Muscle of arm (tissue), 1 donor: ENCODE measurements at regions not wholly inside any gene's neighbourhood (a gene's known extent, or its start where the extent isn't known, plus 50 kb on each side); places are given as distances from the start of the nearest gene placed in this dataset.

ENCODE experiments used
- DNase-seq: peaks from one replicate; pipeline ENCODE4 v3.0.0-alpha.2; 2013

GRCh38 chr2:223522796-223523195 is 79.4 kb downstream of the SCG2 start:
- DNase-seq = no peak

- no peak for DNase-seq
These were observed 78.6 kb downstream of the SCG2 start for GRCh38 chr2:223523551-223524001.

DNA sequence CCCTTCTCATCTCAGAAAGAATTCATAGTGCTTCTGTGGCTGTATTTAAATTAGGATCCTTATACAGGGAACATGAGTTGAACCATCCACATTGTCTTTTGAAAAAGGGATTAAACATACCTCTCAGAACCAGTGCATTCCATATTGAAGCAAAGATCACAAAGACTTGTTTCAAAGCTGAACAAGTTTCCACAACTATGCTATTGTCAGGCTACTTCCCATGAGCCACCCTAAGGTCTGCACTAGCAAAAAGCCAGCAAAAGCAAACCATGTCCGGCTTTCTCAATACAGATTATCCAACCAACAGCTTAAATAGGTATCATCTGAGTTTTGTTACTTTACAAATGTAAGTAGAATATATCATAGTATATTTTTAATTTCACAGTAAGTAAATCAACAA is 78.1 kb downstream of the SCG2 start:
- DNase-seq = no peak

- DNase-seq = no peak
These were observed 76.1 kb downstream of the SCG2 start for GRCh38 chr2:223526106-223526505.

GRCh38 chr2:223528036-223528435 is 74.1 kb downstream of the SCG2 start:
- no peak for DNase-seq

DNA sequence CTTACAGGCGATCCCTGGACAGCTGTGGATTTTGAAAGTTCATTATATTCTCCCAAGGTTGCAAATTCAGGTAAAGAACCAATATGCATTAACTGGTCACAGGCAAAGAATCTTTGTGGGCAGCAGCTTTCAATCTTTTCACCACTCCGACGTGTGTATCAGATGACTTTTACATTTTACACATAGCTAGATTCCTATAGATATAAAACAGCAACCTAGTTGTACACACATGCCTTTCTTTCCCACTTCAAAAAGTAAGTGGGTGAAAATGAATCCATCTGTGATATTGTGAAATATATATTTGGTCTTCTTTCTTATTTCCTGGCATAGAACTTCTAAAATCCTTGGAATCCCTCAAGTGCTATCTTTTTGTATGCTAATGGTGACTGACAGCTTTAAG is 72.5 kb downstream of the SCG2 start:
- no peak for DNase-seq

DNA sequence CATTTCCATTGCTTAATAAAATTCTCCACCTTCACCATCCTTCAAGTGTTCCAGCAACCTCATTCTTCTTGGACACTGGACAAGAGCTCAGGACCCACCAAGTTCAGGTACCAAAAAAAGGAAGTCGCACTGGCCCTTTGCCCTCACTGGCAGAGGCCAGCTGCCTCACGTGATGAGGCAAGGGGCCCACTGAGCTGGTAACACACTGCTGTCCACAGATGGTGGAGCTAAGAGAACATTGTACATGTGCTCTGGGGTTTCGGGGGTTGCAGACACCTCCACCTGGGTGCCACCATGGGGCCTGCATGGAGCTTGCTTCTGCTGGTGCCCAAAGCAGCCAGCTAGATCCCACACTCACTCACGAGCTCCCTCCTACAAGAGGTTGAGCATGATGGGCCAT is 71.3 kb downstream of the SCG2 start:
- DNase-seq = no peak

DNA sequence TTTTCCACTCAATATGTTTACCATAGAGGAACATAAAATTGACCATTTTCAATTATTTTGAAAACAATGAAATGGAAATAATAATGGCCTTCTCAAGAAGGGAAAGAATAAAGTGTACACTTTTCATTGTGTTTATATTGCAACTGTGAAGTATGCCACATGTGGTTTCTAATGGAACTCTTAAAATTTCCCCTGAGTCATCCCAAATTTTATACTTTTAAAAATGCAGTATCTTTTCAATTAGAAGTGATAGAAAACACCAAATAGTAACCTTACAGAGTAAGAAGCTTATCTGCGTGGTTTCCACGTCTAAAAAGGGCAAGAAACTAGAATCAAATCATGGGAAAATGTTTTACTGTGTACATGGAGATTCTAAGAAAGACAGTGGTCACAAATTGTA is 70.0 kb downstream of the SCG2 start:
- DNase-seq = no peak

DNA sequence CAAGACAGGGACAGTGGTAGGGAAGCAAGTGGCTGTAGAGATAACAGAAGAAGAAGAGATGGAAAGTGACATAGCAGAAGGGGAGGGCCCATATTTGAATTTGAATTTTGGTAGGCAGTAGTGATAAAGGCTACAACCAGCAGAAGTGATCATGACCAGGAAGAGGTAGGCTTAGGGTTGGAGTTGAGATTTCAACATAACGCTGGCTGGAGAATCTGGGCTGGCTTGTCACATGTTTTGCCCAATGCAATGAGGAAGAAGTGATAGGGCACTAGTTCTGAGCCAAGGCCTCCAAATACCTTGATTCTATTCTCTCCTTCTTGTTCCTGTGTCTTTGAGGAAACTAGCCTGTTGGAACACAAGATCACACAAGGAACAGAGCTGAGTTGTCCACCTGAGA is 69.4 kb downstream of the SCG2 start:
- no peak for DNase-seq

- no peak for DNase-seq
These were observed 65.6 kb downstream of the SCG2 start for GRCh38 chr2:223536546-223536945.

- no peak for DNase-seq
These were observed 65.0 kb downstream of the SCG2 start for GRCh38 chr2:223537115-223537514.

DNA sequence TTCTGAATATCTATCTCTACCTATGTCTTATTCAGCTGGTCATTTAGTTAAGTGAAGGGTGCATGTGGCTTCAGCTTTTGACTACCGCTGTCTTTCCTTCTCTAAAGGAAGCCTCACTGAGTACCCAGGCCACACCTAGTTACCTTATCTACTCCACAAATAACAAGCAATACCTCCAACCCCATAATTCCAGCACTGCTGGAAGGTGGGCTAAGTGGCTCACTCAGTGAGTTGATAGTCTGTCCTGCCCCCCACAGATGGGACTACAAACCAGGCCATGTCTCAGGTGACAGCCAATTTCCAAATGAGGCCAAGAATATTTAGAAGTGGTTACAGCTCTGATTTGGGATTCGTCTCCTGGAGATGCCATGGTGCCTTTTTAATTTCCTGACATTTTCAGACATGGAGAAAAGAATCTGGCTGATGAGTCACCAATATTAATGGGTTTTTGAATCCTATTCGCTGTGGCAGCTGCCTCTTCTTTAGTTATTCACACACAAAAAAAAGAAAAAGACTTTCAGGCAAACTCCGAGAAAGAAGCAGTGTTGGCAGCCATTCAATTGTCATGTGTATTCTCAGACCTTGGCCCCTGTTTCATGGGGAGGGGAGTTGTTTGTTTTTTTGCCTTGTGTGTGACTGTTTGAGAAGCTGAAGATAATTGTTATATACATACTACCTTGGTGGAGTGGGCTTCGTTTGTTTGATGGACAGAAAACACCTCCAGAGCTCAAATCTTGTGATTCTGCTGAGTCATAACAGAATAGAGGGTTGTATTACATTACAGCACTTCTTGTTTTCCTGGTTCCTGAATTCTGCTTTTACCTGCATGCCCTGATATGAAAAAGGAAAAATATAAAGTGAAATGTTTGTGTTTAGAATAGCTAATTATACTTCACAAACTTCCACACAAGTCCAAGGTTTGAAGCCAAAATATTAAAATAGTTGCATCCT is 64.2 kb downstream of the SCG2 start:
- peak; percentile 42 for DNase-seq

GRCh38 chr2:223538920-223539440 is 63.2 kb downstream of the SCG2 start:
- DNase-seq = peak; percentile 54

- DNase-seq = no peak
These were observed 60.6 kb downstream of the SCG2 start for GRCh38 chr2:223541546-223541945.

DNA sequence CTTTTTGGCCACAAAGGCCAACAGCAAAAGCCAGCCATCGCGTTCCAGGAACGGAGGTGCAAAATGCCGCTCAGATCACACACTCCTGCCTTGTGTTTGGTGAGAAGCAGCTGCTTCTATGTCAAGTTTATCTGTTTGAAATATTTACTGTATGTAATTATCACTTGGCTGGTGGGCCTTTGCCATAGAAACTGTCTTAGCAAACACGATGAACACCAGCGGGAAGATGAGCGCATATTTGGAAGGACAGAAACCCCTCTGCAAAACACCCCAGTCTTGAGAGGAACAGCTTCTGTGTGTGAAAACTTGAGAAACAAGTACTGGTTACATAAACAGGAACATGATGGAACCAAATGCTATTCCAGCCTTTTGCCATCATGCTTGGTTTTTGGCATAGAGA is 59.7 kb downstream of the SCG2 start:
- DNase-seq = no peak

GRCh38 chr2:223545406-223545805 is 56.8 kb downstream of the SCG2 start:
- no peak for DNase-seq

DNA sequence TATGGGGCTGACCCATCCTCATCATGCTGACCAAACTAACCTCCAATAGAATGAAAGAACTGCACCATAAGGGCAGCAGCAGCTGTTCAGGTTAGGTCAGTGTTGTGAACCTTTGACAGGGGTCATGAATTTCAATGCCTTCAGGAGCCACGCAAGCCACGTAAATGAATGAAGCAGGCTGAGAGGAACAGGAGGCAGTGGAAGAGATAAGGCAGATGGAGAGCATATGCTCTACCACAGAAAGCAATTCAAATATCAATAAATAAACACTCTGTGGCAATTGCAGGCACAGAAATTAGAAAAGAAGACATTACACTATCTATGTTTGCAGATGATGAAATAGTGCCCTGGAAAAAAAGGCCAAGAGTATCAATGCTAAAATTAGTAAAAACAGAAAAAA is 56.3 kb downstream of the SCG2 start:
- DNase-seq = no peak
